HG03457 (cell line): ENCODE measurements at regions not wholly inside any gene's neighbourhood (a gene's known extent, or its start where the extent isn't known, plus 50 kb on each side); places are given as distances from the start of the nearest gene placed in this dataset.
"Not testable (repeated sequence)": the region's sequence is repeated elsewhere in the genome, so short reads cannot be mapped to it uniquely, and the experiment has no call there.

Experiments used
- ATAC-seq: cut with Tn5 transposase; IDR thresholded peaks from one replicate; pipeline ENCODE4 v1.9.1; 2021; ENCODE audit warnings: moderate number of reproducible peaks; ENCODE audit not compliant: unreplicated experiment

DNA sequence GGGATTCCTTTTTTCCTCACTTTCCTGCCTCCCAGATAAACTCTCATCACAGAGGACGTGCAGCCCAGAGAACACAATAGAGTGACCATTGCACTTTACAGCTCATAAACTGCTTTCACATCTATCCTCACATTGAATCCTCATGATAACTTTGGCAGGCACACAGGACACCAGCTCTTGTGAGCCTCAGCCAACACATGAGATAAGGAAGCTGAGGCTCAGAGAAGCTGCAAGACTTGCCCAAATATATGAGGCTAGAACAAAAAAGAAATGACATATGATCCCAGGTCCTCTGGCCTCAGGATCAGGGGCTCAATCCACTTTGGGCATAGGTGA lies 85.0 kb upstream of the CPEB2 start:
- no peak for ATAC-seq

DNA sequence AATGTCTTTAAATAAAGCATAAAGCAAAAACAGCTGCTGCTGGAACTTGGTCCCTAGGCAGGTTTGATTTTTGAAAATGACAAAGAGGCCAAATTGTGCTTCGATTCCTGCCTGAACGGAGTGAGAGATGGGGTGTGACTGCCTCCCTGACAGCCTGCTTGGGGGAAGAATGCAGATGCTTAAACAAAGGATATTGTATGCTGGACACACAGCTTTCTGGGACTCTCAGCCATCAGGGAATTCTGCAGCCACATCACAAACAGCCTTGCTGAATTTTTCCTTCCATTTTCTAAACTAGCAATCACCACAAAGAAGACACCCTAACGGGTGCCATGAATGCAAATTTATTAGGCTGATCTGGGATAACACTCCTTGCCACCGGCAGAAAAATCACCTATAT lies 83.9 kb upstream of the CPEB2 start:
- ATAC-seq = no peak

DNA sequence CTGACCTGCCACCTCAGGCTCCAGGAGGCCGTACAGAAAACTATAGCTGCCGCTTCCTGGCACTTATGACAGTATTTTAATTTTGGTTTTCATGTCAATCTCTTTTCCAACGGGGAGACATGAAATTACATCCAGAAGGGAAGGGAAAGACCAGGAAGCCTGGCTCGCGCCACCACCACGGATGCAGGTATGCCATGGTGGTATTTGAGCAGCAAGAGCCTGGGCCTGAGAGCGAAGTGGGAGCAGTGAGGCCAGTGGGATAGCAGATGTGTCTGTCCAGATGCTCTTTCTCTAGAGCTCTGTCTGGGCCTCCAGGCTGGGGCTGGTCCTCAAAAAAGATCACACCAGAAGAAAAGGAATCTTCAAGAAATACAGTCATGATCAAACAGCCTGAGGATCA lies 82.5 kb upstream of the CPEB2 start:
- ATAC-seq = no peak

DNA sequence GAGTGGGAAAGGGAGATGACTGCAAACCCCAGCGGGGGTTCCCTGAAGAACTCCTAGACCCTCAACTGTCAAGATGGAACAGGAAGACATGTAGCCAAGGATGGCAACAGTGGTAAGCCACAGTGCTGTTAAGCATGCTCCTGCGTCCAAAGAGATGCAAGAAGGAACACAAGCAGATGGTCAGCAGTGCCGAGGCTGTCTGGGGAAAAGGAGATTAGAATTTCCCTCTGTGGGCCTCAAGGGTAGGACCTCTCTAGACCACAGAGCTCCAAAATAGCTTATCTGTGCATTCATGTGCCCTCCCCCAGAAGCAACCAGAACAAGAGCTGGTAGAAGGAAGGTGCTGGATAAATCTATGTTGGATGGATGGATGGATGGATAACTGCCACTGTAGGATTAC lies 82.0 kb upstream of the CPEB2 start:
- no peak for ATAC-seq

DNA sequence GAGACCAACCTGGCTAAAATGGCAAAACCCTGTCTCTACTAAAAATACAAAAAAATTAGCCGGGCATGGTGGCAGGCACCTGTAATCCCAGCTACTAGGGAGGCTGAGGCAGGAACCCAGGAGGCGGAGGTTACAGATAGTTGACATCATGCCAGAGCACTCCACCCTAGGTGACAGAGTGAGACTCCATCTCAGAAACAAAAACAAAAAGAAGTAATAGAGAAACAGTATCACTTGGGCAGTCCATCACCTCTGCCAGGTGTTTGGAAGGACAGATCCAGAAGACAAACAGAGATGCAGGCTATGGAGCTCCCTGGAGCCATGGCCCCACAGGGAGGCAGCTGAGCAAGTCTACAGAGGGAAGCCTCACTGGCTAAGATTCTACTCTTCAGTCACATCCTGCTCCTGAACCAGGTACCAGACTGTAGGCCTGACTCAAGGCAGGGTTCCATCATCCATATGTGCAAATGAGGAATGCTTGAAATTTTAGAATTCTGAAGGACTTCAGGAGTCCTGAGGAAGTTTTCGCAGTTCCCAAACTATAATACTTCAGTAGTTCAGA lies 81.4 kb upstream of the CPEB2 start:
- ATAC-seq = no peak

DNA sequence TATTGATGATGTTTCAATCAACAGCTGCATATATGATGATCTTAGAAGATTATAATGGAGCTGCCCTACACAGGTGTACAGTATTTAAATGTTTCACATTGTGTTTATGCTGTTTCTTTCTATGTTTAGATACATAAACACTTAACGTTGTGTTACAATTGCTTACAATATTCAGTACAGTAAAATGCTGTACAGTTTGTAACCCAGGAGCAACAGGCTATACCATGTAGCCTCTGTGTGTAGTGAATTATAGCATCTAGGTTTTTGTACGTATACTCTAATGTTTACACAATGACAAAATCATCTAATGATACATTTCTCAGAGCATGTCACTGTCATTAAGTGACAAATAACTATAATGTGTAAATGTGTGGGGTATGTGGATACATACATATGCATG lies 80.5 kb upstream of the CPEB2 start:
- ATAC-seq = not testable (repeated sequence)

DNA sequence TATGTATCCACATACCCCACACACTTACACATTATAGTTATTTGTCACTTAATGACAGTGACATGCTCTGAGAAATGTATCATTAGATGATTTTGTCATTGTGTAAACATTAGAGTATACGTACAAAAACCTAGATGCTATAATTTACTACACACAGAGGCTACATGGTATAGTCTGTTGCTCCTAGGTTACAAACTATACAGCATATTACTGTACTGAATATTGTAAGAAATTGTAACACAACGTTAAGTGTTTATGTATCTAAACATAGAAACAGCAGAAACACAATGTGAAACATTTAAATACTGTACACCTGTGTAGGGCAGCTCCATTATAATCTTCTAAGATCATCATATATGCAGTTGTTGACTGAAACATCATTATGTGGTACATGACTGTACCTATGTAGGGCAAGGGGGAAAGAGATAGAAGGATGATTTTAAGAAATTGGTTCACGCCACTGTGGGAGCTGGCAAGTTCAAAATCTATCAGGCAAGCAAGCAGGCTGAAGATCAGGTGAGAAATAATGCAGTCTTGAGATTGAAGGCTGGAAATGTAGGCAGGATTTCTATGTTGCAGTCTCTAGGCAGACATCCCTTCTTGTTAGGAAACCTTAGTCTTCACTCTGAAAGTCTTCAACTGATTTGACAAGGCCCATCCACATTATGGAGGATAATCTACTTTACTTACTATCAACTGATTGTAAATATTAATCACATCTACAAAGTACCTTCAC lies 78.0 kb upstream of the CPEB2 start:
- ATAC-seq = no peak

DNA sequence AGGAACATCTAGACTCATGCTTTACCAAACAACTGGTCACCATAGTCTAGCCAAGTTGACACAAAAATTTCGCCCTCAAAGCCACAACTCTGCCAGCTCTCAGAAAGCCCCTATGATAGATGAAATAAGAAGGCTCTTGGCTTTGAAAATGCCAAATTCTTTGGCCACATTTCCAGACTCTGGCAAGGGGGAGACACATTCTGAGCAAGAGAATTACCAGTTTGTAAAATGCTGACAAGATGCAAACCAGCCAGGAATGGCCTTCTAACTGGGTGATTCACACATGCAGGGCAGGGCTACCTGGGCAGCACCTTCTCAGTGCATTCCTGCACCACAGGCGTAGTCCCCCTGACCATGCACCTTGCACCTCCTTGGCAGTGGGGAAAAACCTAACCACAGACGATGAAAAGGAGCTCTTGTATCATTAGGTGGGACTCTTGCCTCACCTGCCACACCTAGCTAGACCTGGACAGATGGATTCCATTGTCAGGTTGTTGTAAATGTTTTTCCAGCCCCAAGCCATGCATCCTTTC lies 77.4 kb upstream of the CPEB2 start:
- no peak for ATAC-seq

DNA sequence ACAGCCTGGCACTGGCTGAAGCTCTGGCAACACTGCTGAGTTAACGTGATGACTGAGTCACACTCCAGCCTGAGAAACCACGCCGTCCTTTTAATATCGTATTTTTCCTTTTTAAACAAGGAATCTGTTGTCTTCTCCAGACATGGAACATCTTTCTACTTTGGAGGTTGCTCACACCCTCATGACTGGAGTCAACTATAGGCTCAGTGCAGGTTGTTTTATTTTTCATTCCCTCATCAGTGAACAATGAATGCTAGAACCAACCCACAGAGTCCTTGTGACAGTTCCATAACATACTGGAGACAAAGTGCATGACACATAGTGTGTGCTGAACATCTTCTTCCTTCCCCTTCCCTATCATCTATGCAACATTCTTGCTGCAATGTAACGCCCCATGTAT lies 76.8 kb upstream of the CPEB2 start:
- no peak for ATAC-seq

DNA sequence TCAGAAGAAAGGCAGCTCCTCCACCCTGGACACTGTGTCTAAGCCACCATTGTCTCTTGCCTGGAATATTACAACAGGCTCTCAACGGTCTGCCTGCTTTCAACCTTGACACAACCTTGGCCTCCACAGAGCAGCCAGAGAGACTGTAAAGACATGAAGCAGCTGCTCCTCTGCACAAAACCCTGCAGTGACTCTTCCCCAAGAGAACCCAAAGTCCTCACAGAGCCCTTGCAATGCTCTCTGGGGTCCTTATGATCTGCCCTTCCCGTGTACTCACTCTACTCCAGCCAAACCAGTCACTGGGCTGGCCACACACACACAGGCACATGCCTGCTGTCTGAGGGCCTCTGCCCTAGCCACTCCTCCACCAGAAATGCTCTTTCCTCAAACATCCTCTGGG lies 75.9 kb upstream of the CPEB2 start:
- no peak for ATAC-seq

DNA sequence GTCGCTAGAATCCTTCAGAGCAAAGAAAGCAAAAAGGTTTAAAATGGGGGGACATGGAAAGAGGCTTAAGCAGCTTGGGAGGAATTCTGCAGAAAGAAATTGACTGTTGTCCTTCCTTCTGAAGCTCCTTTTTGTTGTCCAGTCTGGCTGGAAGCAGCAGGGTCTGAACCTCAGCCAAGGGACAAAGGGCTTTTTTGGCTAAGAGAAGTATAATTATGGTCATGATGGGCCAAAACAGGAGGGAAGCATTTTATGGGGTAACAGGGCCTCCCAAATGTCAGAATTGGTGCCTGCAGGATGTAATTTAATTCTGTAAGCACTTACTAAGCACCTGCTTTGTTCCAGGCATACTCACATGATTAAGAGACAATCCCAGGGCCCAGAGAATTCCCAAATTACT lies 74.2 kb upstream of the CPEB2 start:
- ATAC-seq = no peak

DNA sequence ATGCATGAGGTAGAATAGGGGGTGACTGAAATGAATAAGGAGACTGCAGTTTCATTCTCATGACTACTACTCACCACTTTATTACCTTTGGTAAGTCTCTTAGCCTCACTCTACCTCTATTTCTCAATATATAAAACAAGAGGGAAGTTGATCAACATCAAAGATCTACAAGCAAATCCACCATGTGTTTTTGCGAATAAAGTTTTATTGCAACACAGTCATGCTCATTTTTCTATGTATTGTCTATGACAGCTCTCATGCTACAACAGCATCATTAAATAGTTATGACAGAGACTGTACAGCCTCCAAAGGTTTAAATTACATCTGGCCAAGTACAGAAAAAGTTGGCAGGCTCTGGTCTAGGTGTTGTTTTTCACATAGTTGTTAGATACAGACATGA lies 72.6 kb upstream of the CPEB2 start:
- ATAC-seq = no peak

DNA sequence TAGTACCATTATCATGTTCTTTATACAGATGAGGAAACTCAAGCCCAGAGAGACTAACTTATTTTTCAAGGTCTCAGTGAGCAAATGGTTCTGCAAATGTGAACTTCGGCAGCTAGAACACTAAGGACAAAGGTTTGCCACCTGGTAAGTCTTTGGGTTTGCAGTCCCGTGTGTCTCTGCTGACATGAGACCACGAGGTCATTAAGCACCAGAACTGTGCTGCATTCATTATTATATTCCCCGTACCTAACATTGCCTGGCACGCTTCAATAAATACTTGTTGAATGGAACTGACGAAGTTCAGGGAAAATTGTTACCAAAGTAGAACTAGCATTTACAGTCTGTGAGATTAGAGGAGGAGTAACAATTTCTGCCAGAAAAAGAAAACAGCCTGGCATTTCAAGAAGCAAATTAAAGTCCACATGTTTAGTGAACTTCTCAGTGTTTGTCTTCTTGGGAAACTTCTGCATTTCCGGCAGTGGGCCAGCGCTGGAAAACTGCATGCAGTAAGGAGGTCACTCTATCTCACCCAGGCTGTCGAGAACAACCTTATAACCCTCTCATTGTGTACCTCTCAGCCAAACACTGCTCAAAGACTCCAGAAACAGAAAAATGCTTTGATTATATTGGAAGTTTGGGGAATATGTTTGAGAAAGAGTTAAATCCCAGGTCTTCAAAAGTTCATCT lies 67.4 kb upstream of the CPEB2 start:
- no peak for ATAC-seq

DNA sequence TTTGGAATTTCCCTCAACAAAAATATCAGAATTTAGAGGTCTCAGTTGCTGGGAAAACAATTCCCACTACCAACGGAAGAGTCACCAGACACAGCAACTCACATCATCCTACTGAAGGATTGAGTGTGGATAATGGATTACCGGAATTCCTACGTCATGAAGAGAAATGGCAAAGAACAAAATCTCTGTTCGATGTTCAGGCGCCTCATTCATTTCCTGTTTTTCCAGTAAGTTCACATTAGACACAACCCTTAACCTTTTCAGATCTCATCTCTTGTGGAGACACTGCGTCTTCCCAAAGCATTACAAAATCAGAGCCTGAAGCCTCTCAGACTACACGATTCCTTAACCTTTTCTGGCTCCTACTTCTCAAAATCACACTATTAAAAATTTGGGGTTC lies 58.5 kb upstream of the CPEB2 start:
- ATAC-seq = no peak

DNA sequence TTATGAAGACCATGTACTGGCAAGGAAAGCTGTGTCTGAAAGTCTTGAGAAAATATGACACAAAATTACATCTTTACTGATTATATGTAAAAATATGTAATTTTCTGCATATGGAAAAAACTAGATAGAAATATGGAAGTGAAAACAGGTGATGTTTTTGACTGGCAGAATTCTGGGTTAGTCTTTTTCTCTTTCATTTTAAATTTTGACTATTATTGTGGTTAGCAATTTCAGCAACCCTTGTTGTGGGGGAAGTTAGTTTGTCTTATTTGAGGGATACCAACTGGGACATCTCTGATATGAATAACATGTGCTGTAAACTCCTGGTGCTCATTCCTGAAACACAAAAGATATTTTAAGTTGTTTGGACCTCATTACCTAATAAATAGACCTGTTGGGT lies 49.9 kb upstream of the CPEB2 start:
- ATAC-seq = no peak
